SU-DHL-6 (cell line): ENCODE measurements at regions not wholly inside any gene's neighbourhood (a gene's known extent, or its start where the extent isn't known, plus 50 kb on each side); places are given as distances from the start of the nearest gene placed in this dataset.

Experiments
- CTCF ChIP-seq: fragments of 200-600 bp; sonication (generic); IDR thresholded peaks from one replicate; pipeline ENCODE4 v1.5.1; 2017; ENCODE audit warnings: antibody characterized with exemption, mild to moderate bottlenecking, low read length, moderate library complexity; ENCODE audit not compliant: insufficient read depth, poor library complexity, severe bottlenecking
- EZH2phosphoT487 ChIP-seq: fragments of 200-600 bp; sonication (generic), shearing (Covaris generic); conservative IDR thresholded peaks from 2 replicates; pipeline ENCODE4 v1.6.1; 2018; ENCODE audit warnings: mild to moderate bottlenecking, antibody characterized with exemption, low read length, moderate library complexity, mixed read lengths

GRCh38 chr2:192411755-192412154 lies 217.0 kb upstream of the TMEFF2 start:
- TF ChIP-seq CTCF (no peak), EZH2phosphoT487 (no peak)
